ENCODE measurements at regions not wholly inside any gene's neighbourhood (a gene's known extent, or its start where the extent isn't known, plus 50 kb on each side); places are given as distances from the start of the nearest gene placed in this dataset.

GRCh38 chr1:193662030-193662429 lies 475.6 kb upstream of the B3GALT2 start:
- Histone ChIP-seq H3K27me3 (ENCODE audit: control insufficient read depth, low read length) (no peaks in the 10 kb centered on the region), H4K20me1 (ENCODE audit: control insufficient read depth, insufficient read depth, low read depth, low read length) (no peaks in the 10 kb centered on the region), H3F3A (ENCODE audit: control insufficient read depth, insufficient read depth) (no peaks in the 10 kb centered on the region), H3K79me2 (ENCODE audit: control insufficient read depth, low read length) (no peaks in the 10 kb centered on the region), H3K9me2 (replicated peaks; ENCODE audit: control insufficient read depth, low read length) (no peaks in the 10 kb centered on the region), H3K36me3 (ENCODE audit: control insufficient read depth, low read length) (no peaks in the 10 kb centered on the region), H3K4me1 (ENCODE audit: control insufficient read depth, low read length) (no peaks in the 10 kb centered on the region), H3K4me2 (ENCODE audit: low read length) (no peak overlapping the region), H3K4me3 (ENCODE audit: low read length) (no peak overlapping the region), H3K9me3 (ENCODE audit: control insufficient read depth, insufficient read depth, low read length) (no peaks in the 10 kb centered on the region), H3K27ac (ENCODE audit: low read depth, low read length) (no peak overlapping the region)
- no peak for TF ChIP-seq EZH2phosphoT487 (IDR thresholded peaks at IDR 0.05; ENCODE audit: borderline replicate concordance, low read length)
- TF ChIP-seq CTCF (IDR thresholded peaks at IDR 0.05; ENCODE audit: low read depth, low read length, poor library complexity, severe bottlenecking) = no peak

GRCh38 chr1:193661385-193661784 lies 475.0 kb upstream of the B3GALT2 start:
- Histone ChIP-seq H4K20me1 (ENCODE audit: control insufficient read depth, insufficient read depth, low read depth, low read length) (no peaks in the 10 kb centered on the region), H3K4me3 (ENCODE audit: low read length) (no peak overlapping the region), H3K4me1 (ENCODE audit: control insufficient read depth, low read length) (no peaks in the 10 kb centered on the region), H3K27ac (ENCODE audit: low read depth, low read length) (no peak overlapping the region), H3K27me3 (ENCODE audit: control insufficient read depth, low read length) (no peaks in the 10 kb centered on the region), H3K36me3 (ENCODE audit: control insufficient read depth, low read length) (no peaks in the 10 kb centered on the region), H3K9me3 (ENCODE audit: control insufficient read depth, insufficient read depth, low read length) (no peaks in the 10 kb centered on the region), H3K9me2 (replicated peaks; ENCODE audit: control insufficient read depth, low read length) (no peaks in the 10 kb centered on the region), H3F3A (ENCODE audit: control insufficient read depth, insufficient read depth) (no peaks in the 10 kb centered on the region), H3K4me2 (ENCODE audit: low read length) (no peak overlapping the region), H3K79me2 (ENCODE audit: control insufficient read depth, low read length) (no peaks in the 10 kb centered on the region)
- no peak for TF ChIP-seq EZH2phosphoT487 (IDR thresholded peaks at IDR 0.05; ENCODE audit: borderline replicate concordance, low read length)
- no peak for TF ChIP-seq CTCF (IDR thresholded peaks at IDR 0.05; ENCODE audit: low read depth, low read length, poor library complexity, severe bottlenecking)

GRCh38 chr1:193660428-193660827 lies 474.0 kb upstream of the B3GALT2 start:
- Histone ChIP-seq H3K9me2 (replicated peaks; ENCODE audit: control insufficient read depth, low read length) (no peaks in the 10 kb centered on the region), H3K27ac (ENCODE audit: low read depth, low read length) (no peak overlapping the region), H3F3A (ENCODE audit: control insufficient read depth, insufficient read depth) (no peaks in the 10 kb centered on the region), H3K4me3 (ENCODE audit: low read length) (no peak overlapping the region), H3K27me3 (ENCODE audit: control insufficient read depth, low read length) (no peaks in the 10 kb centered on the region), H3K4me2 (ENCODE audit: low read length) (no peak overlapping the region), H3K4me1 (ENCODE audit: control insufficient read depth, low read length) (no peaks in the 10 kb centered on the region), H3K36me3 (ENCODE audit: control insufficient read depth, low read length) (no peaks in the 10 kb centered on the region), H4K20me1 (ENCODE audit: control insufficient read depth, insufficient read depth, low read depth, low read length) (no peaks in the 10 kb centered on the region), H3K79me2 (ENCODE audit: control insufficient read depth, low read length) (no peaks in the 10 kb centered on the region), H3K9me3 (ENCODE audit: control insufficient read depth, insufficient read depth, low read length) (no peaks in the 10 kb centered on the region)
- TF ChIP-seq CTCF (IDR thresholded peaks at IDR 0.05; ENCODE audit: low read depth, low read length, poor library complexity, severe bottlenecking) = no peak
- TF ChIP-seq EZH2phosphoT487 (IDR thresholded peaks at IDR 0.05; ENCODE audit: borderline replicate concordance, low read length) = no peak

- Histone ChIP-seq H3K4me2 (ENCODE audit: low read length) (no peak overlapping the region), H3K9me2 (replicated peaks; ENCODE audit: control insufficient read depth, low read length) (no peaks in the 10 kb centered on the region), H3K4me1 (ENCODE audit: control insufficient read depth, low read length) (no peaks in the 10 kb centered on the region), H3K79me2 (ENCODE audit: control insufficient read depth, low read length) (no peaks in the 10 kb centered on the region), H3F3A (ENCODE audit: control insufficient read depth, insufficient read depth) (no peaks in the 10 kb centered on the region), H4K20me1 (ENCODE audit: control insufficient read depth, insufficient read depth, low read depth, low read length) (no peaks in the 10 kb centered on the region), H3K4me3 (ENCODE audit: low read length) (no peak overlapping the region), H3K27me3 (ENCODE audit: control insufficient read depth, low read length) (no peaks in the 10 kb centered on the region), H3K36me3 (ENCODE audit: control insufficient read depth, low read length) (no peaks in the 10 kb centered on the region), H3K9me3 (ENCODE audit: control insufficient read depth, insufficient read depth, low read length) (peaks cover 6% of the 10 kb centered on the region; the same call in 1 of the 2 replicates), H3K27ac (ENCODE audit: low read depth, low read length) (no peak overlapping the region)
- TF ChIP-seq CTCF (IDR thresholded peaks at IDR 0.05; ENCODE audit: low read depth, low read length, poor library complexity, severe bottlenecking) (no peak), EZH2phosphoT487 (IDR thresholded peaks at IDR 0.05; ENCODE audit: borderline replicate concordance, low read length) (no peak)
Measured at GRCh38 chr1:193658691-193659090, 472.3 kb upstream of the B3GALT2 start.
